MM.1S (cell line): ENCODE measurements at regions not wholly inside any gene's neighbourhood (a gene's known extent, or its start where the extent isn't known, plus 50 kb on each side); places are given as distances from the start of the nearest gene placed in this dataset.

ENCODE experiments used
- CTCF ChIP-seq: fragments of 300-600 bp; sonication (generic); IDR thresholded peaks from 2 replicates; pipeline ENCODE4 v1.5.1; 2016; ENCODE audit warnings: antibody characterized with exemption, low read length, mixed read lengths
- EZH2 ChIP-seq: fragments of 300-600 bp; sonication (generic); optimal IDR thresholded peaks from 2 replicates; pipeline ENCODE3; 2017; ENCODE audit warnings: low read depth, mild to moderate bottlenecking, antibody characterized with exemption, low read length, mixed read lengths

- TF ChIP-seq CTCF (no peak), EZH2 (no peak)
These were observed 584.6 kb downstream of the GABRG1 start for GRCh38 chr4:45539142-45539814.
